ENCODE measurements at regions not wholly inside any gene's neighbourhood (a gene's known extent, or its start where the extent isn't known, plus 50 kb on each side); places are given as distances from the start of the nearest gene placed in this dataset.
"Not testable (repeated sequence)": the region's sequence is repeated elsewhere in the genome, so short reads cannot be mapped to it uniquely, and the experiment has no call there.

GRCh38 chr10:4902571-4903011 lies 60.6 kb upstream of the AKR1C1 start:
- DNase-seq: no peak
- peak; percentile 60 to 61 for ATAC-seq

GRCh38 chr10:4903126-4903525 lies 60.1 kb upstream of the AKR1C1 start:
- intact Hi-C loops (cut with DNase I); ATAC-seq; DNase-seq: not testable (repeated sequence)

More at GRCh38 chr10:4902571-4903011, 60.6 kb upstream of the AKR1C1 start:
- intact Hi-C loops (cut with DNase I): no loop called here

DNA sequence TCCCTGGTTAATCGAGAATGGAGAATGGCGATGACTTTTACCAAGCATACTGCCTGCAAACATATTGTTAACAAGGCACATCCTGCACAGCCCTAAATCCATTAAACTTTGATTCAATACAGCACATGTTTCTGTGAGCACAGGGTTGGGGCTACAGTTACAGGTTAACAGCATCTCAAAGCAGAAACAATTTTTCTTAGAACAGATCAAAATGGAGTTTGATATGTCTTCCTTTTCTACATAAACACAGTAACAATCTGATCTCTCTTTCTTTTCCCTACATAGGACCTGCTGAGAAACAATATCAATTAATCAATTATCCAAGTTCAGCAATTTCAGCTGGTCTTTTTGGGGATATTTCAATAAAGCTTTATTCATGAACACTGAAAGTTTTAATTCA lies 59.5 kb upstream of the AKR1C1 start:
- intact Hi-C loops (cut with DNase I); DNase-seq; ATAC-seq: not testable (repeated sequence)

- intact Hi-C loops (cut with DNase I): no loop called here
- DNase-seq (no peak), ATAC-seq (no peak)
Measured at GRCh38 chr10:4909118-4909517, 54.1 kb upstream of the AKR1C1 start.

Measured in left cardiac atrium (tissue), 4 donors.